ENCODE measurements at regions not wholly inside any gene's neighbourhood (a gene's known extent, or its start where the extent isn't known, plus 50 kb on each side); places are given as distances from the start of the nearest gene placed in this dataset.

DNA sequence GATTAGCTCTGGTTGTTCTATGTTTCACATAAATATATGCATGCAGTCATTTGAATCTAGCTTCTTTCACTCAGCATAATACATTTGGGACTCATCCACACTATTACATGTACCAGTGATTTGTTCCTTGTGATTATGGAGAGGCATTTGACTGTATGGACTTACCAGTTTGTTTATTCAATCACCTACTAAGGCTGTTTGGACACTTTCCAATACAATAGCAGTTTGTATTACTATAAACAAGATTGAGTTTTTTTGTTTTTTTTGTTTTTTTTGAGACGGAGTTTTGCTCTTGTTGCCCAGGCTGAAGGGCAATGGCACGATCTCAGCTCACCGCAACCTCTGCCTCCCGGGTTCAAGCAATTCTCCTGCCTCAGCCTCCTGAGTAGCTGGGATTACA lies 109.8 kb upstream of the DST start:
- Mint-ChIP-seq H3K27ac (no peak overlapping the region), H3K27me3 (ENCODE audit: low read depth in 3 of 3) (peaks cover 0 to 2% (median 0%) of the 10 kb centered on the region in 3 donors), H3K4me1 (peaks cover 11% of the 10 kb centered on the region), H3K36me3 (no peaks in the 10 kb centered on the region), H3K9me3 (peaks cover 0 to 2% (median 0%) of the 10 kb centered on the region in 7 donors), H3K4me3 (no peak overlapping the region)
- Histone ChIP-seq H3K27me3 (ENCODE audit: control insufficient read depth in 2 of 2, insufficient read depth in 2 of 2, low read length in 2 of 2) (no peaks in the 10 kb centered on the region), H3K4me3 (replicated peaks in 1 of 3; ENCODE audit: low read depth in 2 of 3, low read length in 3 of 3) (no peak overlapping the region), H3K4me1 (ENCODE audit: control insufficient read depth in 1 of 2, insufficient read depth in 2 of 2, low read length in 2 of 2) (peaks cover 0 to 1% of the 10 kb centered on the region in 2 donors), H3K4me2 (replicated peaks; ENCODE audit: extremely low read depth, low read length, poor library complexity, severe bottlenecking) (no peak overlapping the region), H3K79me2 (ENCODE audit: insufficient read depth, low read length) (no peaks in the 10 kb centered on the region), H3K9ac (ENCODE audit: insufficient read depth, low read length, poor library complexity, severe bottlenecking) (no peak overlapping the region), H3K36me3 (replicated peaks in 1 of 2; ENCODE audit: control insufficient read depth in 1 of 2, insufficient read depth in 2 of 2, low read length in 2 of 2) (no peaks in the 10 kb centered on the region), H3K27ac (ENCODE audit: low read depth in 1 of 2, low read length in 2 of 2) (no peak overlapping the region), H3K9me3 (replicated peaks in 1 of 2; ENCODE audit: control insufficient read depth in 1 of 2, insufficient read depth in 1 of 2, low read length in 2 of 2) (no peaks in the 10 kb centered on the region), H4K20me1 (ENCODE audit: insufficient read depth, low read length) (no peaks in the 10 kb centered on the region), H2AFZ (ENCODE audit: insufficient read depth, low read depth, low read length, poor library complexity, severe bottlenecking) (no peak overlapping the region)
- DNase-seq = no peak
- TF ChIP-seq CTCF (IDR thresholded peaks at IDR 0.05) = no peak
- no CpG with 5 or more reads among the region's 4 CpGs for WGBS (ENCODE audit: insufficient coverage)
- intact Hi-C loops (cut with micrococcal nuclease) = loop anchor here in 1 of 2 donors (10.0 kb wide), 2 partner anchors 118 to 388 kb away; no protein-coding TSS in a partner anchor

GRCh38 chr6:56752009-56752408 lies 109.3 kb upstream of the DST start:
- Histone ChIP-seq H3K4me2 (replicated peaks; ENCODE audit: extremely low read depth, low read length, poor library complexity, severe bottlenecking) (no peak overlapping the region), H3K4me1 (ENCODE audit: control insufficient read depth in 1 of 2, insufficient read depth in 2 of 2, low read length in 2 of 2) (no peaks in the 10 kb centered on the region), H4K20me1 (ENCODE audit: insufficient read depth, low read length) (no peaks in the 10 kb centered on the region), H3K27ac (ENCODE audit: low read depth in 1 of 2, low read length in 2 of 2) (no peak overlapping the region), H3K9ac (ENCODE audit: insufficient read depth, low read length, poor library complexity, severe bottlenecking) (no peak overlapping the region), H2AFZ (ENCODE audit: insufficient read depth, low read depth, low read length, poor library complexity, severe bottlenecking) (no peak overlapping the region), H3K9me3 (replicated peaks in 1 of 2; ENCODE audit: control insufficient read depth in 1 of 2, insufficient read depth in 1 of 2, low read length in 2 of 2) (no peaks in the 10 kb centered on the region), H3K27me3 (ENCODE audit: control insufficient read depth in 2 of 2, insufficient read depth in 2 of 2, low read length in 2 of 2) (no peaks in the 10 kb centered on the region), H3K79me2 (ENCODE audit: insufficient read depth, low read length) (no peaks in the 10 kb centered on the region), H3K36me3 (replicated peaks in 1 of 2; ENCODE audit: control insufficient read depth in 1 of 2, insufficient read depth in 2 of 2, low read length in 2 of 2) (no peaks in the 10 kb centered on the region), H3K4me3 (replicated peaks in 1 of 3; ENCODE audit: low read depth in 2 of 3, low read length in 3 of 3) (no peak overlapping the region)
- no peak for DNase-seq
- Mint-ChIP-seq H3K36me3 (no peaks in the 10 kb centered on the region), H3K27me3 (ENCODE audit: low read depth in 3 of 3) (peaks cover 0 to 2% (median 0%) of the 10 kb centered on the region in 3 donors), H3K27ac (no peak overlapping the region), H3K9me3 (peaks cover 0 to 2% (median 0%) of the 10 kb centered on the region in 7 donors), H3K4me1 (peaks cover 10% of the 10 kb centered on the region), H3K4me3 (no peak overlapping the region)
- no peak for TF ChIP-seq CTCF (IDR thresholded peaks at IDR 0.05)
- intact Hi-C loops (cut with micrococcal nuclease) = loop anchor here in 1 of 2 donors (10.0 kb wide), 2 partner anchors 117 to 387 kb away; no protein-coding TSS in a partner anchor
